Immature natural killer cell (primary cell): ENCODE measurements at regions not wholly inside any gene's neighbourhood (a gene's known extent, or its start where the extent isn't known, plus 50 kb on each side); places are given as distances from the start of the nearest gene placed in this dataset.

ENCODE experiments used
- DNase-seq, 3 donors: peaks; one replicate each; pipeline ENCODE4 v3.0.0; 2022; ENCODE audit warnings: mixed read lengths in 1 of 3
- H3K27ac Mint-ChIP-seq, 6 donors: one replicate each; pipeline ENCODE4 v1.8.0; 2020; ENCODE audit warnings: mixed read lengths in 6 of 6, mild to moderate bottlenecking in 5 of 6, inconsistent platforms in 4 of 6, moderate library complexity in 3 of 6
- H3K27me3 Mint-ChIP-seq, 3 donors: one replicate each; pipeline ENCODE4 v1.8.0; 2020 to 2021; ENCODE audit warnings: low read depth in 3 of 3, mild to moderate bottlenecking in 3 of 3, mixed read lengths in 3 of 3, moderate library complexity in 3 of 3, inconsistent platforms in 1 of 3
- H3K36me3 Mint-ChIP-seq, 3 donors: one replicate each; pipeline ENCODE4 v1.8.0; 2020; ENCODE audit warnings: mixed read lengths in 3 of 3, inconsistent platforms in 2 of 3, mild to moderate bottlenecking in 2 of 3
- H3K4me1 Mint-ChIP-seq, 2 donors: one replicate each; pipeline ENCODE4 v1.8.0; 2020; ENCODE audit warnings: inconsistent platforms in 2 of 2, mild to moderate bottlenecking in 2 of 2, mixed read lengths in 2 of 2, moderate library complexity in 1 of 2
- H3K4me3 Mint-ChIP-seq, 5 donors: one replicate each; pipeline ENCODE4 v1.8.0; 2020; ENCODE audit warnings: mild to moderate bottlenecking in 5 of 5, mixed read lengths in 5 of 5, inconsistent platforms in 3 of 5, moderate library complexity in 3 of 5
- H3K9me3 Mint-ChIP-seq, 6 donors: one replicate each; pipeline ENCODE4 v1.8.0; 2020; ENCODE audit warnings: mild to moderate bottlenecking in 6 of 6, mixed read lengths in 6 of 6, inconsistent platforms in 4 of 6, moderate library complexity in 3 of 6

DNA sequence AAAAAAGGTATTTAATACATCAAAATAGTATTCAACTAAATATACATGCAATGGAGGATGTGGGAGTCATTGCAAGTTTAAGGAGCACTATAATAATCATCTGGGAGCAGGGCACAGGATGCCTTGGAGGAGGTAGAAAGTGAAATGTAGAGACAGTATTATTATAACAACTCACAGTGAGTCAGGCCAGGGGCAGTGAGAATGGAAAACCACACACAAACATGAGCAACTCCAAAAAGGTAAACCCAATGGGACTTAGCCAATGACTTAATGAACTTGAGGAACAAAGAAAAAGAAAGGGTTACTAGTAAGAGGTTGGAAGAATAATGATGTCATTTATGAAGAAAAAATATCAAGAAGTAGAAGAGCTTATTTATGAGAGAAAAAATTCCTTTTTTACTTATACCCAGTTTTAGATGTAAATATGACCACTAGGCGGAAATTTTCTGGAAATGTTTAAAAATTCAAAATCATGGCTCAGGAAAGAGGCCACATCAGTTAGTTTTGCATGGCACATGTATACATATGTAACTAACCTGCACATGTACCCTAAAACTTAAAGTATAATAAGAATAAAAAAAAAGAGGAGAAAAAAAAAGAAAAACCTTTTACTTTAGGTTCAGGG lies 389.3 kb downstream of the SUCLA2 start:
- Mint-ChIP-seq H3K4me1 (no peaks in the 10 kb centered on the region), H3K27ac (no peak overlapping the region), H3K4me3 (no peak overlapping the region), H3K27me3 (peaks cover 0 to 4% (median 4%) of the 10 kb centered on the region in 3 donors), H3K9me3 (peaks cover 0 to 19% (median 3%) of the 10 kb centered on the region in 6 donors), H3K36me3 (no peaks in the 10 kb centered on the region)
- DNase-seq: no peak

DNA sequence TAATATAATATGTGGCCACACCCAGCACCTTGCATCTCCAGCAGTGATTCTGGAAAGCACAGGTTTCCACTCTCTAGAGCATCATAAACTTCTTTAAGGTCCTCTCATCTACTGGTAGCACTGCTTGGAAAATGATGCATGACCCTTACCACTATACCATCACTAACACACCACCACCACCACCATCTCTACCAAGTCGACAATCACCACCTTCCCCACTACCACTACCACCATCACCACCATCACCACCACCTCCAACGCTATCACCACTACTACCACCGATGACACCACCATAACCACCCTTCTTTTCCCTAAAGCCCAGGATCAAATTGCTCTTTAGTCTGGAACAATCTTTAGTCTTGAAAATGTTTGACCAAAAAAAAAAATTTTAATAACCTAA lies 390.4 kb downstream of the SUCLA2 start:
- Mint-ChIP-seq H3K4me1 (no peaks in the 10 kb centered on the region), H3K27me3 (peaks cover 0 to 4% (median 4%) of the 10 kb centered on the region in 3 donors), H3K36me3 (no peaks in the 10 kb centered on the region), H3K27ac (no peak overlapping the region), H3K4me3 (no peak overlapping the region), H3K9me3 (peaks cover 0 to 19% (median 3%) of the 10 kb centered on the region in 6 donors)
- DNase-seq: no peak

DNA sequence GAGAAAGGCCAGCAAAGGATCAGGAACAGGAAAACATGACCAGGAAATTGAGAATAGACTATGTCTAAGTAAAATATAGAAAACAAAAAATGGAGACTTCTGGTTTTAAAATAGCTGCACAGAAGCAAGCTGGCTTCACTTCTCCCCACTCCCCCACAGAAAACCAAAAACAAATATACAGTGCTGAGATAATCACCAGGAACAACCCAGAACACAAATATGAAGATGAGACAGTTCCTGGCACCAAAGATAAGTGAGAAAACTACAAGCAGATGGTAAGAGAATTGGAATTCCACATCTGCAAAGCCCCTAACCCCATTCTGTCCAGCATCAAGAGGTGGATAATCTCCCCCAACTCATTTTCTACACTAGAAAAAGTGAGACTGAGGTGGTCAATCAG lies 397.7 kb downstream of the SUCLA2 start:
- Mint-ChIP-seq H3K27ac (no peak overlapping the region), H3K27me3 (peaks cover 0 to 1% (median 0%) of the 10 kb centered on the region in 3 donors), H3K4me3 (no peak overlapping the region), H3K36me3 (peaks cover 0 to 3% (median 0%) of the 10 kb centered on the region in 3 donors), H3K9me3 (peaks cover 0 to 12% (median 7%) of the 10 kb centered on the region in 6 donors), H3K4me1 (no peaks in the 10 kb centered on the region)
- no peak for DNase-seq

DNA sequence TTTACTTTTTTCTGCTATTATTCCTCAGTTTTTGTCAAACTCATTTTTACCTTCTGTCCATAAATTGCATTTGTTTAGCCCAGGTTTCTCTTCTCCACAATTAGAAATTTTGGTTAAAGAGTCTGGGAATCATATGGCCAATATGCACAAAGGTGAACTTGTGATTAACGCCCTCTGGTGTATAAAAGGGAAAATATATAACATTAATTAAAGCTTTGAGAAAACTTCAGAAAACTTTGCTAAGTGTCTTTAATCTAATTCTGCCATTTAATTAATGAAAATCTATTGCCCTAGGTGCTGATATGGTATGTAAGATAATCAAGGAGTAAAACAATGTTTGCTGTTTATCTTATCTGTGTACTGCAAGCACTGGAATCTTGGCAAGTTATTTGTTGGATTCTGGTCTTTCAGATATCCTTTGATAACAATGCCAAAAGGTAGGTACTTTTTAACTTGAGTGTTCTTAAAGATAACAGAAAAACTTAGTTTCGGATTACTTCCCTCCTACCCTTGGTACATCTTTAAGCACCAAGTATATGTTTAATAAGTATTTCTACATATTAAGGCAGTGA lies 402.6 kb downstream of the SUCLA2 start:
- no peaks in the 10 kb centered on the region for H3K4me1 Mint-ChIP-seq
- no peak for DNase-seq
- H3K4me3 Mint-ChIP-seq: no peak overlapping the region
- H3K27ac Mint-ChIP-seq: no peak overlapping the region
- no peaks in the 10 kb centered on the region for H3K27me3 Mint-ChIP-seq
- H3K36me3 Mint-ChIP-seq: peaks cover 0 to 3% (median 0%) of the 10 kb centered on the region in 3 donors
- peaks cover 2 to 6% (median 3%) of the 10 kb centered on the region in 6 donors for H3K9me3 Mint-ChIP-seq

DNA sequence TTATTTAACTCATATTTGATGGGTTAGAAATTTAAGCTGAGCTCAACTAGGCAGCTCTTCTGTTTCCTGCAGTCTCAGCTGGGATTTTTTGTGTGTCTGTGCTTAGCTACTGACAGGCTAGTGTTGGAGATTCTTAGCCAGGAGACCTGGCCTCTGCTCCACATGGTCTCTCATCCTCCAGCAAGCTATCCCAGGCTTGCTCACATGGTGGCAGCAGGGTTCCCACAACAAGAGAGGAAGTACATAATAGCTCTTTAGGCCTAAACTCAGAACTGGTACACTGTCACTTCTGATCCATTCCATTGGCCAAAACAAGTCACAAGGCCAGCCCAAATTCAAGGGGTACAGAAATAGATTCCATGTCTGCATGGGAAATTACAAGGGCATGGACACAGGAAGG lies 406.2 kb downstream of the SUCLA2 start:
- Mint-ChIP-seq H3K9me3 (peaks cover 3 to 10% (median 5%) of the 10 kb centered on the region in 6 donors), H3K4me3 (no peak overlapping the region), H3K27ac (no peak overlapping the region), H3K27me3 (peaks cover 0 to 2% (median 1%) of the 10 kb centered on the region in 3 donors), H3K36me3 (no peaks in the 10 kb centered on the region), H3K4me1 (no peaks in the 10 kb centered on the region)
- no peak for DNase-seq

DNA sequence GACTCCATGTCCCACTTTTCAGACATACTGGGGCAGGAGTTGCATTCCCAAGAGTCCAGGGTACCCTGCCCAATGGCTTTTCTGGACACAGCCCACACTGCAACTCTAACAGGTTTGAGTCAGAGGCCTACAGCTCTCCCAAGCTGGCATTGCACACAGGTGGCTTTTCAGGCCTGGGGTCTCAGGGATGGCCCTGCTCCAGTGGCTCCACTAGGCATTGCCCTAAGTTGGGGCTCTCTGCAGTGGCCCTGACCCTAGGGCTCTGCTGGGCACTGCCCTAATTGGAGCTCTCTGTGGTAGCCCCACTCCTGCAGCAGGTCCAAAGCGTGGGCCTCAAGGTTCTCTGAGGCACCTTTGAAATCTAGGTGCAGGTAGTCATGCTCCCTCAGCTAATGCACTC lies 408.8 kb downstream of the SUCLA2 start:
- Mint-ChIP-seq H3K9me3 (peaks cover 3 to 20% (median 7%) of the 10 kb centered on the region in 6 donors), H3K27ac (no peak overlapping the region), H3K4me3 (no peak overlapping the region), H3K27me3 (peaks cover 2 to 4% (median 2%) of the 10 kb centered on the region in 3 donors), H3K36me3 (no peaks in the 10 kb centered on the region), H3K4me1 (no peaks in the 10 kb centered on the region)
- DNase-seq: no peak

DNA sequence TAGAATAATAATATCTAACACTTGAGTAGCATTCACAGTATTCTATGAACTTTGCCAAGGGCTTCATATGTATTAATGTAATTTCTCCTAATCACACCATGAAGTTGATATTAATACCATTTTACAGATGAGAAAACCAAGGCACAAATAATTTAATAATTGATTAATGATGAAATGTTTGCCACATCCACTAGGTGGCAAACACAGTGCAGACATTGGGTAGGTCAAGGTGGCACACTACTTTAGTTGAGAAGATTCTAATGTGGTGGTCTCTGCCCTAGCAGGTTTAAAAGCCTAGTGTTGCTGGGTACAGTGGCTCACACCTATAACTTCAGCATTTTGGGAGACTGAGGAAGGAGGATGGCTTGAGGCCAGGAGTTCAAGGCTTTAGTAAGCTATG lies 412.4 kb downstream of the SUCLA2 start:
- no peaks in the 10 kb centered on the region for H3K4me1 Mint-ChIP-seq
- peaks cover 0 to 28% (median 11%) of the 10 kb centered on the region in 6 donors for H3K9me3 Mint-ChIP-seq
- no peak overlapping the region for H3K27ac Mint-ChIP-seq
- no peak for DNase-seq
- H3K27me3 Mint-ChIP-seq: peaks cover 2 to 4% (median 3%) of the 10 kb centered on the region in 3 donors
- no peaks in the 10 kb centered on the region for H3K36me3 Mint-ChIP-seq
- no peak overlapping the region for H3K4me3 Mint-ChIP-seq

DNA sequence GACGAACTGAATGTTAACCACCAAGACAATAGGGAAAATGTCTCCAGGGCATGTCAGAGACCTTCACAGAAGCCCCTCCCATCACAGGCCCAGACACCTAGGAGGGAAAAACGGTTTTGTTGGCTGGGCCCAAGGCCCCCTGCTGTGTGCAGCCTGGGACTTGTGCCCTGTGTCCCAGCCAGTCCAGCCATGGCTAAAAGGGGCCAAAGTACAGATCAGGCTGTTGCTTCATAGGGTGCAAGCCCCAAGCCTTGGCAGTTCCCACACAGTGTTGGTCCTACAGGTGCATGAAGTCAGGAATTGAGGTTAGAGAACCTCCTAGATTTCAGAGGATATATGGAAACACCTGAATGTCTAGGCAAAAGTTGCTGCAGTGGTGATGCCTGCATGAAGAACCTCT lies 428.7 kb downstream of the SUCLA2 start:
- no peak for DNase-seq
- Mint-ChIP-seq H3K9me3 (peaks cover 10 to 61% (median 29%) of the 10 kb centered on the region in 6 donors), H3K27ac (no peak overlapping the region), H3K36me3 (peaks cover 0 to 6% (median 3%) of the 10 kb centered on the region in 3 donors), H3K4me1 (no peaks in the 10 kb centered on the region), H3K4me3 (no peak overlapping the region), H3K27me3 (peaks cover 0 to 2% (median 0%) of the 10 kb centered on the region in 3 donors)

DNA sequence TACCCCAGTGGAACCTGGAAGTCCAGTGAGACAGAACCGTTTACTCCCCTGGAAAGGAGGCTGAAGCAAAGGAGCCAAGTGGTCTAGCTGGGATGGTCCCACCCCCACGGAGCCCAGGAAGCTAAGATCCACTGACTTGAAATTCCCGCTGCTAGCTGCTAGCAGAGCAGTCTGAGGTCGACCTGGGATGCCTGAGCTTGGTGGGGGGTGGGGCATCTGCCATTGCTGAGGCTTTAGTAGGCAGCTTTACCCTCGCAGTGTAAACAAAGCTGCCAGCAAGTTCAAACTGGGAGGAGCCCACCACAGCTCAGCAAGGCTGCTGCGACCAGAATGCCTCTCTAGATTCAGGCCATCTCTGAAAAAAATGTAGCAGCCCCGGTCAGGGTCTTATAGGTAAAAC lies 437.0 kb downstream of the SUCLA2 start:
- Mint-ChIP-seq H3K27ac (no peak overlapping the region), H3K4me1 (no peaks in the 10 kb centered on the region), H3K4me3 (no peak overlapping the region), H3K36me3 (no peaks in the 10 kb centered on the region), H3K9me3 (peaks cover 7 to 26% (median 16%) of the 10 kb centered on the region in 6 donors), H3K27me3 (peaks cover 0 to 1% (median 0%) of the 10 kb centered on the region in 3 donors)
- no peak for DNase-seq

DNA sequence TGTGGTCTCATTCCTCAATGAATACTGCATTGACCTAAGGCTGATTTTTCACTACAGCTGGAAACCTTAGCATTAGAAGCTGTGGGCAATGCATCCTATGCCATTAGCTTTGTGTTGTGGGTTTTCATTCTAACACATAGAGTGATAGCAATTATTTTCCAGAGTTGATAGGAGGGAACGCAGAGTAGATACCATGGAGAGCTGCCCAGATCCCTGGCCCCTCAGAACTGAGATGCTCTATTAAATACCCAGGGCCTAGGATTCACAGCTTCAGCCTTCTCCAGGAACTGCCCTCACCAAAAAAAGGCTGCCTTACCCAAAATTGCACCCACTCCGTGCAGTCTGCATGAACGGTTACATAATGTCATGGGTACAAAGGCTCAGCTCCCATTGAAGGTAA lies 444.4 kb downstream of the SUCLA2 start:
- Mint-ChIP-seq H3K4me3 (no peak overlapping the region), H3K9me3 (peaks cover 0 to 6% (median under 1%) of the 10 kb centered on the region in 6 donors), H3K36me3 (no peaks in the 10 kb centered on the region), H3K27ac (no peak overlapping the region), H3K27me3 (no peaks in the 10 kb centered on the region), H3K4me1 (peaks cover 0 to 6% of the 10 kb centered on the region in 2 donors)
- no peak for DNase-seq

DNA sequence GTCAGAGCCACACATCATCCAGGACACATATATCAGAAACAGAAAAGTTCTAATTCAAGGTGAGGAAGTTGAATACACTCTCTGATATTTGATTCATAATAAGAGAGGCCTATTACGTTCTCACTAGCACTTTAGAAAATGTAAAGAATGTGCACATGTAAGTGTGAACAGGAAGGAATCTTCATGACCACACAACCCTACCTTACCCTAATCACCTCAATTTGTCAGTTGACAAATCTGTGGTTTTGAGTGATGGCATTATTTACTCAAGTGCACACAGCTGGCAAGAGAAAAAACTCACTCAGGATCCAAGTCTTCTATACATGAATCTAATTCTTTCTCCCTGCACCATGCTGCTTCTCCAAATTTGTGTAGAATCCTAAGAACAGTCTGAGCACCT lies 445.8 kb downstream of the SUCLA2 start:
- no peak for DNase-seq
- Mint-ChIP-seq H3K4me3 (no peak overlapping the region), H3K27ac (no peak overlapping the region), H3K9me3 (peaks cover 0 to 5% (median 2%) of the 10 kb centered on the region in 6 donors), H3K36me3 (no peaks in the 10 kb centered on the region), H3K4me1 (peaks cover 0 to 6% of the 10 kb centered on the region in 2 donors), H3K27me3 (no peaks in the 10 kb centered on the region)

DNA sequence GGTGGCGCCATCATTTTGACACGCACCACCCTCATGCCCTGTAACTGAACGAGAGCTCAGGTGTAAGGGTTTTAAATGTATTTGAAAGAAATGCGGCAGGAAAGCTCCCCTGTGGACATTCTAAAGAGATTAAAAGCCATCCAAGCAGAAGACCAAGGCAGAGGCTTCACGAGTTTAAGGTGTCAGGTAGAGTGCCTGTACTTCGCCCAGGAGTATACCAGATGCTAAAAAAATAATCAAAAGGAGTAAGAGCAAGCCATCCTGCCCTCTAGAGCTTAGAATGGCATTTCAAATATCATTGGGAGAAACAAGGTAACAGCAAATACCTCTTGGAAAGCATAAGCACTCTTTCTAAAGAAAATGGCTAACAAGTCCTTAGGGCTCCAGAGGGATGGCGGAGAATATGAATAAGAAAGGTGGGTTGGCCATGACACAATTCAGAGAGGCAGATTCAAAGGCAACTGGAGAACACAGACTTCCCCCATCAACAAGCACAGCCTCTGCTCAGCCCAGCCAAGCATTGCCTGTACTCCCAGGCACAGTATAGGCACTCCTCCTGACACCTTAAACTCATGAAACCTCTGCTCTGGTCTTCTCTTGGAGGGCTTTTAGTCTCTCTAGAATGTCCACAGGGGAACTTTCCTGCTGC lies 447.6 kb downstream of the SUCLA2 start:
- no peaks in the 10 kb centered on the region for H3K27me3 Mint-ChIP-seq
- H3K4me3 Mint-ChIP-seq: no peak overlapping the region
- H3K9me3 Mint-ChIP-seq: peaks cover 0 to 5% (median 1%) of the 10 kb centered on the region in 6 donors
- peaks cover 0 to 6% of the 10 kb centered on the region in 2 donors for H3K4me1 Mint-ChIP-seq
- no peak overlapping the region for H3K27ac Mint-ChIP-seq
- H3K36me3 Mint-ChIP-seq: no peaks in the 10 kb centered on the region
- no peak for DNase-seq

DNA sequence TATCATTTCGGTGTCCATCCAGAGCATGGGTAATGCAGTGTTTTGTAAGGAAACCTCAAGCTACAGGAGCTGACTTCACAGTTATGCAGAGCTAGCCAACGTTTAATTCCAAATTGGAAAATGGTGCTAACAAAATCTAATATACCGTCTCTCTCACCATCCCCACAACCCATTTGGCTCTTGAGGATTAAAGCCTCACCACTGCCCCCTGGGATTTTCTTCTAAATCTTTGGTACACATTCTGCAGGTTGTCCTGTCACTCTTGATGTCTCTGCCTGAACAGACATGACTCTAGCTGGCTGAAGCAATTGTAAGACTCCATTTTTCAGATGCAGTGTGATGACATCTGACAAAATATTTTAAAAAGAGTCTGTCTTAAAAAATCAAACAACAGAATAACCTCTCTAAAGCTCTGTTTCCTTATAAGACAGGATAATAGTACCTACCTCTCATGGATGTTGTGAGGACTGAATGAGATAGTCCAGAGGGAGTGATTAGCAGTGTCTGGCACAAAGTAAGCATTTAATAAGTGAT lies 451.8 kb downstream of the SUCLA2 start:
- peaks cover 0 to 5% (median 0%) of the 10 kb centered on the region in 6 donors for H3K9me3 Mint-ChIP-seq
- H3K27me3 Mint-ChIP-seq: peaks cover 0 to 5% (median 0%) of the 10 kb centered on the region in 3 donors
- no peaks in the 10 kb centered on the region for H3K36me3 Mint-ChIP-seq
- H3K4me3 Mint-ChIP-seq: no peak overlapping the region
- H3K27ac Mint-ChIP-seq: no peak overlapping the region
- no peaks in the 10 kb centered on the region for H3K4me1 Mint-ChIP-seq
- no peak for DNase-seq

DNA sequence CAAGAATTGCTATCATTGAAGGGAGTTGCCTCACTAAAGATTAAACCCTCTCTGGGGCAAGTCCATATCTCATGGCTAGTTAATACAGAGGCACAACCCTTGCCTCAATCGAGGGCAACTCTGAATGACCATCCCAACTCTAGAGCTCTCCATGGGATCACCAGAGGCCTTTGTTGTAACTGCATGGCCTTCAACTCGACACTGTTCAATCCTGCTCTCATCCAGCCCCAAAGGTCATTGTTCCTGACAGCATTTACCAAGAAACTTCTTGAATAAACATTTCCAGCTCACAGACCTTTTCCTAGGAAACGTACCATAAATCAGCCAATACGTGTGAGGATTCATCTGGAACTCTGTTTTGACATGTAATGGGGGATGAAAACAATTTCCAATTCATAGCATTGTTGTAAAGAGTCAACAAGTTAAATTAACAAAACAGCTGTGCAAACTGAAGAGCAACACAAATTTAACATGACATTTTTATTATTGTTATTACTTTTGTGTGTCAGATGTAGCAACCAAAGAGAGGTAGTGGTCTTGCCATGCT lies 452.7 kb downstream of the SUCLA2 start:
- H3K4me3 Mint-ChIP-seq: no peak overlapping the region
- DNase-seq: no peak
- H3K27me3 Mint-ChIP-seq: peaks cover 0 to 5% (median 0%) of the 10 kb centered on the region in 3 donors
- H3K36me3 Mint-ChIP-seq: no peaks in the 10 kb centered on the region
- H3K4me1 Mint-ChIP-seq: no peaks in the 10 kb centered on the region
- no peak overlapping the region for H3K27ac Mint-ChIP-seq
- H3K9me3 Mint-ChIP-seq: peaks cover 0 to 5% (median 0%) of the 10 kb centered on the region in 6 donors
